ENCODE measurements at regions not wholly inside any gene's neighbourhood (a gene's known extent, or its start where the extent isn't known, plus 50 kb on each side); places are given as distances from the start of the nearest gene placed in this dataset.

GRCh38 chr12:93122569-93123091 lies 193.5 kb upstream of the EEA1 start:
- Histone ChIP-seq H3K27ac (no peak overlapping the region), H3K36me3 (no peaks in the 10 kb centered on the region), H3K9me3 (no peaks in the 10 kb centered on the region), H3K4me3 (no peak overlapping the region), H3K4me1 (peaks cover 0 to 13% of the 10 kb centered on the region in 2 donors), H3K27me3 (no peaks in the 10 kb centered on the region)
- no peak for TF ChIP-seq CTCF (IDR thresholded peaks at IDR 0.05)
- DNase-seq (ENCODE audit: low spot score), result no peak

- Histone ChIP-seq H3K27ac (no peak overlapping the region), H3K4me3 (no peak overlapping the region), H3K36me3 (no peaks in the 10 kb centered on the region), H3K9me3 (no peaks in the 10 kb centered on the region), H3K4me1 (peaks cover 0 to 26% of the 10 kb centered on the region in 2 donors), H3K27me3 (no peaks in the 10 kb centered on the region)
- no peak for TF ChIP-seq CTCF (IDR thresholded peaks at IDR 0.05)
- DNase-seq (ENCODE audit: low spot score), result no peak
Observed at GRCh38 chr12:93125126-93125525, 196.0 kb upstream of the EEA1 start.

GRCh38 chr12:93126069-93126474 lies 197.0 kb upstream of the EEA1 start:
- DNase-seq (ENCODE audit: low spot score), result no peak
- Histone ChIP-seq H3K9me3 (no peaks in the 10 kb centered on the region), H3K4me1 (peaks cover 0 to 32% of the 10 kb centered on the region in 2 donors), H3K27ac (peak overlapping the region; percentile 56 to 80), H3K4me3 (no peak overlapping the region), H3K36me3 (no peaks in the 10 kb centered on the region), H3K27me3 (no peaks in the 10 kb centered on the region)
- no peak for TF ChIP-seq CTCF (IDR thresholded peaks at IDR 0.05)

GRCh38 chr12:93127107-93127560 lies 198.0 kb upstream of the EEA1 start:
- peak overlapping the region in 1 of 2 donors; percentile 4 for H3K4me3 ChIP-seq
- peaks cover 0 to 32% of the 10 kb centered on the region in 2 donors for H3K4me1 ChIP-seq
- H3K9me3 ChIP-seq, result no peaks in the 10 kb centered on the region
- H3K27me3 ChIP-seq, result no peaks in the 10 kb centered on the region
- no peaks in the 10 kb centered on the region for H3K36me3 ChIP-seq
- no peak for DNase-seq (ENCODE audit: low spot score)
- TF ChIP-seq CTCF (IDR thresholded peaks at IDR 0.05), result no peak
- H3K27ac ChIP-seq, result peak overlapping the region; percentile 56 to 80

GRCh38 chr12:93127582-93128331 lies 198.7 kb upstream of the EEA1 start:
- H3K4me1 ChIP-seq, result peaks cover 0 to 32% of the 10 kb centered on the region in 2 donors
- peak overlapping the region in 1 of 2 donors; percentile 4 for H3K4me3 ChIP-seq
- peak in 1 of 2 donors; percentile 43 for TF ChIP-seq CTCF (IDR thresholded peaks at IDR 0.05)

More at GRCh38 chr12:93127582-93128331, 198.7 kb upstream of the EEA1 start:
- Histone ChIP-seq H3K27ac (peak overlapping the region; percentile 56 to 80), H3K36me3 (no peaks in the 10 kb centered on the region), H3K9me3 (no peaks in the 10 kb centered on the region), H3K27me3 (no peaks in the 10 kb centered on the region)
- peak; percentile 75 for DNase-seq (ENCODE audit: low spot score)
